PFSK-1 (cell line): ENCODE measurements at regions not wholly inside any gene's neighbourhood (a gene's known extent, or its start where the extent isn't known, plus 50 kb on each side); places are given as distances from the start of the nearest gene placed in this dataset.

Experiments
- FOXP2 ChIP-seq: optimal IDR thresholded peaks from 2 replicates; pipeline ENCODE3; 2011; ENCODE audit warnings: borderline replicate concordance, control low read depth, inconsistent platforms; ENCODE audit not compliant: insufficient read depth; ENCODE audit errors: extremely low read length, extremely low read depth
- POLR2AphosphoS5 ChIP-seq: IDR thresholded peaks from 2 replicates; pipeline ENCODE4 v1.6.1; 2012; ENCODE audit warnings: low read depth, mild to moderate bottlenecking, control low read depth, low read length, moderate library complexity
- REST ChIP-seq, 2 experiments: IDR thresholded peaks; 2 replicates each; pipeline versions ENCODE4 v1.6.1 to v1.8.0; 2011 to 2012; ENCODE audit warnings: low read depth in 2 of 2, low read length in 2 of 2, control low read depth in 1 of 2, inconsistent platforms in 1 of 2, mild to moderate bottlenecking in 1 of 2, moderate library complexity in 1 of 2; ENCODE audit not compliant: insufficient read depth in 1 of 2
- SIN3A ChIP-seq: IDR thresholded peaks from 2 replicates; pipeline ENCODE4 v1.6.1; 2012; ENCODE audit warnings: mild to moderate bottlenecking, low read length, moderate library complexity, borderline replicate concordance; ENCODE audit not compliant: insufficient read depth
- TAF1 ChIP-seq: IDR thresholded peaks from 2 replicates; pipeline ENCODE4 v1.6.1; 2012; ENCODE audit warnings: low read length, control low read depth, borderline replicate concordance; ENCODE audit not compliant: insufficient read depth

- TF ChIP-seq TAF1 = no peak
- no peak for TF ChIP-seq SIN3A
- TF ChIP-seq REST (IDR thresholded peaks at IDR 0.05; ENCODE audit: insufficient read depth in 1 of 2, low read depth in 2 of 2, low read length in 2 of 2) = no peak
- TF ChIP-seq POLR2AphosphoS5 = no peak
- TF ChIP-seq FOXP2 = no peak
Measured at GRCh38 chr7:51634538-51634937, 317.9 kb upstream of the COBL start.

- no peak for TF ChIP-seq POLR2AphosphoS5
- TF ChIP-seq TAF1 = no peak
- TF ChIP-seq FOXP2 = no peak
- TF ChIP-seq REST (IDR thresholded peaks at IDR 0.05; ENCODE audit: insufficient read depth in 1 of 2, low read depth in 2 of 2, low read length in 2 of 2) = no peak
- TF ChIP-seq SIN3A = no peak
Measured at GRCh38 chr7:51634025-51634424, 317.4 kb upstream of the COBL start.

- TF ChIP-seq SIN3A = no peak
Measured at GRCh38 chr7:51633596-51633995, 317.0 kb upstream of the COBL start.

GRCh38 chr7:51633006-51633405 lies 316.4 kb upstream of the COBL start:
- TF ChIP-seq FOXP2 (no peak), TAF1 (no peak)

GRCh38 chr7:51630933-51631332 lies 314.3 kb upstream of the COBL start:
- TF ChIP-seq FOXP2 = no peak
- no peak for TF ChIP-seq POLR2AphosphoS5
- no peak for TF ChIP-seq REST (IDR thresholded peaks at IDR 0.05; ENCODE audit: insufficient read depth in 1 of 2, low read depth in 2 of 2, low read length in 2 of 2)
- TF ChIP-seq TAF1 = no peak
- no peak for TF ChIP-seq SIN3A

- TF ChIP-seq TAF1 = no peak
- no peak for TF ChIP-seq REST (IDR thresholded peaks at IDR 0.05; ENCODE audit: insufficient read depth in 1 of 2, low read depth in 2 of 2, low read length in 2 of 2)
- TF ChIP-seq FOXP2 = no peak
- no peak for TF ChIP-seq POLR2AphosphoS5
- TF ChIP-seq SIN3A = no peak
Measured at GRCh38 chr7:51629206-51629605, 312.6 kb upstream of the COBL start.
